HCT116 (cell line): ENCODE measurements at regions not wholly inside any gene's neighbourhood (a gene's known extent, or its start where the extent isn't known, plus 50 kb on each side); places are given as distances from the start of the nearest gene placed in this dataset.

Experiments used
- ATAC-seq: fragments of 200-7000 bp; cut with Tn5 transposase; 2 replicates; pipeline ENCODE4 v1.9.1; 2020; ENCODE audit warnings: mild to moderate bottlenecking, moderate library complexity
- BruUV-seq: library from RNA; stranded (reverse); fragments of 400-500 nt; replicated peaks from 2 replicates; lab custom pipeline; 2021; lab: Mats Ljungman, UMichigan
- CTCF ChIA-PET: fragments of 300-600 bp; sonication (Branson Sonifier 250); formaldehyde crosslinking; loops from one replicate; lab custom pipeline; 2021; ENCODE audit warnings: antibody characterized with exemption; lab: Charles Lee
- POLR2A ChIA-PET: fragments of 300-600, 350-600 bp; sonication (Branson Sonifier 250); formaldehyde crosslinking; loops from one replicate; lab custom pipeline; 2021; ENCODE audit warnings: antibody characterized with exemption; lab: Charles Lee
- RAD21 ChIA-PET, 2 experiments: fragments of 300-600 bp; sonication (Branson Sonifier 250); formaldehyde crosslinking; loops; one replicate each; lab custom pipeline; 2023; ENCODE audit warnings: low total read pairs in 2 of 2; ENCODE audit not compliant: uncharacterized antibody in 2 of 2, unreplicated experiment in 2 of 2, low non-redundant PET in 1 of 2; lab: Charles Lee
- DNase-seq: peaks from one replicate; pipeline ENCODE4 v3.0.0-alpha.2; 2010; ENCODE audit warnings: low read depth, low spot score
- H2AFZ ChIP-seq: fragments of 200-600 bp; shearing (Covaris generic), sonication (generic); 2 replicates; pipeline ENCODE4 v1.6.1; 2017; ENCODE audit warnings: low read depth, mixed run types, mixed read lengths, antibody characterized with exemption, low read length; ENCODE audit not compliant: poor library complexity, severe bottlenecking
- H3K27ac ChIP-seq: 2 replicates; pipeline ENCODE4 v1.5.1; 2012; ENCODE audit warnings: low read depth, low read length
- H3K27me3 ChIP-seq: fragments of 200-600 bp; sonication (generic); 2 replicates; pipeline ENCODE4 v1.6.1; 2016; ENCODE audit warnings: mixed run types, low read length, mixed read lengths; ENCODE audit not compliant: insufficient read depth
- H3K36me3 ChIP-seq, 2 experiments: fragments of 200-500 bp in 1 of 2; fragments of 200-600 bp in 1 of 2; sonication (Bioruptor generic) in 1 of 2; sonication (generic) in 1 of 2; 2 replicates each; pipeline versions ENCODE4 v1.5.1 to v1.6.1; 2014 to 2016; ENCODE audit warnings: low read length in 2 of 2, inconsistent platforms in 1 of 2, mixed read lengths in 1 of 2, mixed run types in 1 of 2; ENCODE audit not compliant: insufficient read depth in 2 of 2, control insufficient read depth in 1 of 2
- H3K4me1 ChIP-seq, 2 experiments: fragments of 200-600 bp in 1 of 2; sonication (generic) in 1 of 2; 2 replicates each; pipeline versions ENCODE4 v1.5.1 to v1.6.1; 2012 to 2017; ENCODE audit warnings: low read length in 2 of 2, inconsistent platforms in 1 of 2, mild to moderate bottlenecking in 1 of 2, mixed read lengths in 1 of 2, mixed run types in 1 of 2, moderate library complexity in 1 of 2; ENCODE audit not compliant: insufficient read depth in 2 of 2, control insufficient read depth in 1 of 2
- H3K4me2 ChIP-seq: fragments of 200-600 bp; sonication (generic); 2 replicates; pipeline ENCODE4 v1.6.1; 2017; ENCODE audit warnings: mixed run types, low read length, mixed read lengths
- H3K4me3 ChIP-seq, 2 experiments: fragments of 200-600 bp in 1 of 2; sonication (generic) in 1 of 2; replicated peaks in 1 of 2; 2 replicates each; pipeline ENCODE4 v1.5.1; 2011 to 2016; ENCODE audit warnings: low read length in 2 of 2, control low read depth in 1 of 2, low read depth in 1 of 2, mild to moderate bottlenecking in 1 of 2, mixed read lengths in 1 of 2, mixed run types in 1 of 2
- H3K79me2 ChIP-seq: fragments of 200-600 bp; sonication (generic); 2 replicates; pipeline ENCODE4 v1.6.1; 2017; ENCODE audit warnings: mild to moderate bottlenecking, mixed run types, low read length, moderate library complexity, mixed read lengths; ENCODE audit not compliant: insufficient read depth
- H3K9ac ChIP-seq: fragments of 200-600 bp; sonication (generic); 2 replicates; pipeline ENCODE4 v1.6.1; 2016; ENCODE audit warnings: low read length, mixed read lengths
- H3K9me2 ChIP-seq: fragments of 200-600 bp; sonication (generic), shearing (Covaris generic); 2 replicates; pipeline ENCODE4 v1.6.1; 2017; ENCODE audit warnings: mixed run types, mild to moderate bottlenecking, moderate library complexity; ENCODE audit not compliant: insufficient read depth
- H3K9me3 ChIP-seq, 2 experiments: fragments of 200-500 bp in 1 of 2; fragments of 200-600 bp in 1 of 2; sonication (Bioruptor generic) in 1 of 2; sonication (generic) in 1 of 2; 2 replicates each; pipeline ENCODE4 v1.6.1; 2014 to 2017; ENCODE audit warnings: low read length in 2 of 2, mixed read lengths in 2 of 2, inconsistent platforms in 1 of 2, low read depth in 1 of 2, mild to moderate bottlenecking in 1 of 2, mixed run types in 1 of 2, moderate library complexity in 1 of 2; ENCODE audit not compliant: control insufficient read depth in 1 of 2, insufficient read depth in 1 of 2
- H4K20me1 ChIP-seq: fragments of 200-600 bp; sonication (generic), shearing (Covaris generic); 2 replicates; pipeline ENCODE4 v1.6.1; 2017; ENCODE audit warnings: mixed run types, mild to moderate bottlenecking, moderate library complexity; ENCODE audit not compliant: insufficient read depth
- CBX3 ChIP-seq: IDR thresholded peaks from 2 replicates; pipeline ENCODE4 v1.6.1; 2012; ENCODE audit warnings: low read depth
- CEBPB ChIP-seq: IDR thresholded peaks from 2 replicates; pipeline ENCODE4 v1.6.1; 2012; ENCODE audit warnings: low read depth
- CTCF ChIP-seq, 3 experiments: fragments of 200-600 bp in 1 of 3; sonication (generic) in 1 of 3; IDR thresholded peaks in 2 of 3; conservative IDR thresholded peaks in 1 of 3; 2 replicates each; pipeline ENCODE4 v1.5.1; 2012 to 2017; ENCODE audit warnings: low read depth in 2 of 3, low read length in 2 of 3, antibody characterized with exemption in 1 of 3, borderline replicate concordance in 1 of 3, control low read depth in 1 of 3, mild to moderate bottlenecking in 1 of 3, mixed read lengths in 1 of 3, mixed run types in 1 of 3, moderate library complexity in 1 of 3; ENCODE audit not compliant: insufficient read depth in 1 of 3
- EGR1 ChIP-seq: IDR thresholded peaks from 2 replicates; pipeline ENCODE4 v1.6.1; 2012; ENCODE audit warnings: low read depth
- ELF1 ChIP-seq: IDR thresholded peaks from 2 replicates; pipeline ENCODE4 v1.6.1; 2012; ENCODE audit warnings: low read depth, borderline replicate concordance
- EZH2 ChIP-seq: fragments of 200-600 bp; sonication (generic); IDR thresholded peaks from 2 replicates; pipeline ENCODE4 v1.6.1; 2017; ENCODE audit warnings: antibody characterized with exemption, mixed run types
- EZH2phosphoT487 ChIP-seq: fragments of 200-600 bp; IDR thresholded peaks from 2 replicates; pipeline ENCODE4 v1.6.1; 2018; ENCODE audit warnings: antibody characterized with exemption, borderline replicate concordance
- FOSL1 ChIP-seq: IDR thresholded peaks from 2 replicates; pipeline ENCODE4 v1.6.1; 2012; ENCODE audit warnings: low read depth
- JUND ChIP-seq: IDR thresholded peaks from 2 replicates; pipeline ENCODE4 v1.6.1; 2012
- MAX ChIP-seq: IDR thresholded peaks from 2 replicates; pipeline ENCODE4 v1.6.1; 2012
- POLR2A ChIP-seq: IDR thresholded peaks from 2 replicates; pipeline ENCODE4 v1.7.0; 2011; ENCODE audit warnings: borderline replicate concordance; ENCODE audit not compliant: insufficient read depth, insufficient read length; ENCODE audit errors: extremely low read depth
- POLR2AphosphoS5 ChIP-seq: IDR thresholded peaks from 2 replicates; pipeline ENCODE4 v1.6.1; 2011; ENCODE audit warnings: mild to moderate bottlenecking, low read depth, low read length, moderate library complexity
- RAD21 ChIP-seq: IDR thresholded peaks from 2 replicates; pipeline ENCODE4 v1.6.1; 2012; ENCODE audit warnings: low read depth, mild to moderate bottlenecking
- REST ChIP-seq: IDR thresholded peaks from 2 replicates; pipeline ENCODE4 v1.6.1; 2012; ENCODE audit warnings: low read depth
- SRF ChIP-seq: IDR thresholded peaks from 2 replicates; pipeline ENCODE4 v1.6.1; 2012; ENCODE audit warnings: low read depth
- YY1 ChIP-seq: IDR thresholded peaks from 2 replicates; pipeline ENCODE4 v1.6.1; 2011; ENCODE audit warnings: low read length, low read depth, moderate library complexity, mild to moderate bottlenecking; ENCODE audit not compliant: insufficient replicate concordance; ENCODE audit errors: extremely low read depth
- ZBTB33 ChIP-seq: IDR thresholded peaks from 2 replicates; pipeline ENCODE4 v1.6.1; 2011; ENCODE audit warnings: mild to moderate bottlenecking, low read length, moderate library complexity; ENCODE audit not compliant: insufficient replicate concordance; ENCODE audit errors: extremely low read depth
- ZFX ChIP-seq: fragments of 450-650 bp; IDR thresholded peaks from 2 replicates; pipeline ENCODE4 v1.6.1; 2017
- ZNF274 ChIP-seq: fragments of 200-500 bp; sonication (Bioruptor generic); IDR thresholded peaks from 2 replicates; pipeline ENCODE4 v1.6.1; 2014; ENCODE audit warnings: mild to moderate bottlenecking, low read depth, low read length, inconsistent platforms
- intact Hi-C: fragments of 100-400 bp; cut with micrococcal nuclease; formaldehyde crosslinking; loops from 2 replicates; pipeline ENCODE4 v1.10.0; 2022

GRCh38 chr10:56856569-56856968, 495.5 kb upstream of the ZWINT start:
- H3K4me1 ChIP-seq, result no peaks in the 10 kb centered on the region
- POLR2A ChIA-PET, result no interaction called here
- H3K36me3 ChIP-seq, result no peaks in the 10 kb centered on the region
- no peak overlapping the region for H3K27ac ChIP-seq
- no peak for ATAC-seq
- no peak overlapping the region for H3K4me2 ChIP-seq
- no peak overlapping the region for H3K4me3 ChIP-seq
- no TSS peak for BruUV-seq
- H4K20me1 ChIP-seq, result no peaks in the 10 kb centered on the region
- no peak for DNase-seq
- no peak overlapping the region for H2AFZ ChIP-seq
- no peaks in the 10 kb centered on the region for H3K9me2 ChIP-seq
- no peaks in the 10 kb centered on the region for H3K79me2 ChIP-seq
- H3K27me3 ChIP-seq, result no peaks in the 10 kb centered on the region
- intact Hi-C loops, result no loop called here
- CTCF ChIA-PET, result no interaction called here
- H3K9ac ChIP-seq, result no peak overlapping the region
- RAD21 ChIA-PET, result no interaction called here
- peaks cover 0 to 10% of the 10 kb centered on the region in 2 experiments; a peak in 2 of 4 replicates for H3K9me3 ChIP-seq
- TF ChIP-seq CBX3 (no peak), MAX (no peak), EZH2phosphoT487 (no peak), FOSL1 (no peak), EZH2 (no peak), ELF1 (no peak), CEBPB (no peak), JUND (no peak), POLR2AphosphoS5 (no peak), RAD21 (no peak), ZNF274 (no peak), CTCF (IDR thresholded peaks at IDR 0.05 in 2 of 3, conservative IDR thresholded peaks at IDR 0.05 in 1 of 3; ENCODE audit: borderline replicate concordance in 1 of 3, insufficient read depth in 1 of 3, low read depth in 2 of 3, low read length in 2 of 3) (no peak), YY1 (no peak), ZFX (no peak), SRF (no peak), REST (no peak), ZBTB33 (no peak), POLR2A (no peak), EGR1 (no peak)
